ENCODE measurements at regions not wholly inside any gene's neighbourhood (a gene's known extent, or its start where the extent isn't known, plus 50 kb on each side); places are given as distances from the start of the nearest gene placed in this dataset.

DNA sequence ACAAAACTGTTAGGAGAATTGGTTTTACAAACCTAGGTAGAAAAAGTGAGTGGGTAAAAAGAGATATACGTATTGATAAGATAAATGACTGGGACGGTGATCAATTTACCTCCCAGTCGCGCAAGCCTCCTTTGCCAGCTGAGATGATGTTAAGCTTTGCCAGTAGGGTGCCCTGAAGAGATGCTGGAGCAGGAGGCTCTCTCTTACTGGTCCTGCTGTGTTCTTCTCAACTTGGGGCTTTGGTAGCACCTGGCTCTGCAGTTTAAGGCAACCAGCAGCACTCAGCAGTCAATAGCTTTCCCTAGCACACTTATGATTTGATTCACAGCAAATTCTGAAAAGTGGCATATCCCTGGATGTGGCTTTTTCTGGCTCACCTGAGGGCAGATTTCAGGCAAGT is 1461.7 kb downstream of the ADGRL3 start:
- no peak for DNase-seq (ENCODE audit: low read depth, low spot score)
- no peaks in the 10 kb centered on the region for H3K9me3 ChIP-seq (ENCODE audit: control insufficient read depth, low read depth, low read length)
- H3K9me1 ChIP-seq (ENCODE audit: control insufficient read depth, extremely low read depth, insufficient read depth, low read length): no peaks in the 10 kb centered on the region
- H3K79me2 ChIP-seq (ENCODE audit: control insufficient read depth, insufficient read depth, low read length): no peaks in the 10 kb centered on the region
- no peak overlapping the region for H3K4me2 ChIP-seq (ENCODE audit: control insufficient read depth, extremely low read depth, insufficient read depth, low read depth, low read length)
- dilution Hi-C loops (cut with MboI; ENCODE audit: extremely low pct_ligation_motif_present, low sequenced_read_pairs): no loop called here
- TF ChIP-seq, protein P1, sequence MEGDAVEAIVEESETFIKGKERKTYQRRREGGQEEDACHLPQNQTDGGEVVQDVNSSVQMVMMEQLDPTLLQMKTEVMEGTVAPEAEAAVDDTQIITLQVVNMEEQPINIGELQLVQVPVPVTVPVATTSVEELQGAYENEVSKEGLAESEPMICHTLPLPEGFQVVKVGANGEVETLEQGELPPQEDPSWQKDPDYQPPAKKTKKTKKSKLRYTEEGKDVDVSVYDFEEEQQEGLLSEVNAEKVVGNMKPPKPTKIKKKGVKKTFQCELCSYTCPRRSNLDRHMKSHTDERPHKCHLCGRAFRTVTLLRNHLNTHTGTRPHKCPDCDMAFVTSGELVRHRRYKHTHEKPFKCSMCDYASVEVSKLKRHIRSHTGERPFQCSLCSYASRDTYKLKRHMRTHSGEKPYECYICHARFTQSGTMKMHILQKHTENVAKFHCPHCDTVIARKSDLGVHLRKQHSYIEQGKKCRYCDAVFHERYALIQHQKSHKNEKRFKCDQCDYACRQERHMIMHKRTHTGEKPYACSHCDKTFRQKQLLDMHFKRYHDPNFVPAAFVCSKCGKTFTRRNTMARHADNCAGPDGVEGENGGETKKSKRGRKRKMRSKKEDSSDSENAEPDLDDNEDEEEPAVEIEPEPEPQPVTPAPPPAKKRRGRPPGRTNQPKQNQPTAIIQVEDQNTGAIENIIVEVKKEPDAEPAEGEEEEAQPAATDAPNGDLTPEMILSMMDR (optimal IDR thresholded peaks at IDR 0.05 in 1 of 3, IDR thresholded peaks at IDR 0.05 in 1 of 3, conservative IDR thresholded peaks at IDR 0.05 in 1 of 3; ENCODE audit: extremely low read depth in 1 of 3, insufficient read depth in 2 of 3, low read length in 3 of 3): no peak
- no peak for TF ChIP-seq EZH2 (IDR thresholded peaks at IDR 0.05; ENCODE audit: low read length)
- no peak for FAIRE-seq
- H4K20me1 ChIP-seq (ENCODE audit: control insufficient read depth, extremely low read depth, insufficient read depth, low read length): no peaks in the 10 kb centered on the region
- H3K27ac ChIP-seq (ENCODE audit: control insufficient read depth, insufficient read depth, low read length): no peak overlapping the region
- no peak overlapping the region for H2AFZ ChIP-seq (ENCODE audit: control insufficient read depth, low read length)
- H3K27me3 ChIP-seq (ENCODE audit: control insufficient read depth, extremely low read depth, insufficient read depth, low read length): no peaks in the 10 kb centered on the region
- no peak overlapping the region for H3K4me3 ChIP-seq (ENCODE audit: control insufficient read depth in 2 of 3, extremely low read depth in 1 of 3, insufficient read depth in 2 of 3, low read depth in 1 of 3, low read length in 3 of 3)
- H3K9ac ChIP-seq (ENCODE audit: control insufficient read depth, extremely low read depth, insufficient read depth, low read length): no peak overlapping the region
- H3K36me3 ChIP-seq (ENCODE audit: control insufficient read depth in 2 of 2, extremely low read depth in 1 of 2, insufficient read depth in 2 of 2, low read length in 2 of 2): no peaks in the 10 kb centered on the region
- H3K4me1 ChIP-seq (ENCODE audit: control insufficient read depth, extremely low read depth, insufficient read depth, low read length): no peaks in the 10 kb centered on the region

DNA sequence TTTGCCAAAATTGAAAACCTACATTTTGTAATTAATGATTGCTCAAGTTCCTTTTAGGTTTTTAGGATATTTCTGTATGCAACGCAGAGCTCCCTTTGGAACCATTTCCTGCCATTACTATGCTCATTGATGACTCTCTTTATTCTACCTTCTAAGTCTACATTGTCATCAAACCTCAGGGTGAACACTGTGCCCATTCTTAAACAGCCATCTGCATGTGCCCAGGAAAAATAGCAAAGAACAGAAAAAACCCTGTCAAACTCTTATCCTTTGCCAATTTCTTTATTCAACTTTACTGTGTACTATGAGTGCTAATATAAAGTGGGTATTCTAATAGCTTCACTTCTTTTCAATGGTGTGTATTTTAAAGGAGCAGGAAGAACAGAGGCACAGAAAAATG is 1455.9 kb downstream of the ADGRL3 start:
- Histone ChIP-seq H4K20me1 (ENCODE audit: control insufficient read depth, extremely low read depth, insufficient read depth, low read length) (no peaks in the 10 kb centered on the region), H3K27me3 (ENCODE audit: control insufficient read depth, extremely low read depth, insufficient read depth, low read length) (no peaks in the 10 kb centered on the region), H3K36me3 (ENCODE audit: control insufficient read depth in 2 of 2, extremely low read depth in 1 of 2, insufficient read depth in 2 of 2, low read length in 2 of 2) (no peaks in the 10 kb centered on the region), H2AFZ (ENCODE audit: control insufficient read depth, low read length) (no peak overlapping the region), H3K9me3 (ENCODE audit: control insufficient read depth, low read depth, low read length) (no peaks in the 10 kb centered on the region), H3K9ac (ENCODE audit: control insufficient read depth, extremely low read depth, insufficient read depth, low read length) (no peak overlapping the region), H3K9me1 (ENCODE audit: control insufficient read depth, extremely low read depth, insufficient read depth, low read length) (no peaks in the 10 kb centered on the region), H3K4me1 (ENCODE audit: control insufficient read depth, extremely low read depth, insufficient read depth, low read length) (no peaks in the 10 kb centered on the region), H3K79me2 (ENCODE audit: control insufficient read depth, insufficient read depth, low read length) (no peaks in the 10 kb centered on the region), H3K4me3 (ENCODE audit: control insufficient read depth in 2 of 3, extremely low read depth in 1 of 3, insufficient read depth in 2 of 3, low read depth in 1 of 3, low read length in 3 of 3) (no peak overlapping the region), H3K27ac (ENCODE audit: control insufficient read depth, insufficient read depth, low read length) (no peak overlapping the region), H3K4me2 (ENCODE audit: control insufficient read depth, extremely low read depth, insufficient read depth, low read depth, low read length) (no peak overlapping the region)
- no peak for DNase-seq (ENCODE audit: low read depth, low spot score)
- TF ChIP-seq, protein P1 (optimal IDR thresholded peaks at IDR 0.05 in 1 of 3, IDR thresholded peaks at IDR 0.05 in 1 of 3, conservative IDR thresholded peaks at IDR 0.05 in 1 of 3; ENCODE audit: extremely low read depth in 1 of 3, insufficient read depth in 2 of 3, low read length in 3 of 3): no peak
- TF ChIP-seq EZH2 (IDR thresholded peaks at IDR 0.05; ENCODE audit: low read length): no peak
- dilution Hi-C loops (cut with MboI; ENCODE audit: extremely low pct_ligation_motif_present, low sequenced_read_pairs): no loop called here
- no peak for FAIRE-seq

All from keratinocyte (primary cell).